ENCODE measurements at regions not wholly inside any gene's neighbourhood (a gene's known extent, or its start where the extent isn't known, plus 50 kb on each side); places are given as distances from the start of the nearest gene placed in this dataset.

GRCh38 chr9:91008568-91008967 is 206.9 kb downstream of the SYK start:
- no peak for TF ChIP-seq EZH2 (IDR thresholded peaks at IDR 0.05)
- no peak for TF ChIP-seq POLR2AphosphoS5 (IDR thresholded peaks at IDR 0.05; ENCODE audit: borderline replicate concordance, low read depth, low read length)
- TF ChIP-seq FOXP2 (optimal IDR thresholded peaks at IDR 0.05; ENCODE audit: control extremely low read depth, extremely low read length, insufficient read depth): no peak
